Epithelial cell of proximal tubule (primary cell): ENCODE measurements at regions not wholly inside any gene's neighbourhood (a gene's known extent, or its start where the extent isn't known, plus 50 kb on each side); places are given as distances from the start of the nearest gene placed in this dataset.

Experiments
- DNase-seq: peaks from one replicate; pipeline ENCODE4 v3.0.0-alpha.2; 2011; ENCODE audit warnings: low read depth
- H3K4me3 ChIP-seq: 2 replicates; pipeline ENCODE4 v1.5.1; 2011; ENCODE audit warnings: low read depth, mild to moderate bottlenecking, low read length
- TF ChIP-seq, protein P1 (sequence below): conservative IDR thresholded peaks from 2 replicates; pipeline ENCODE4 v1.5.1; 2012; ENCODE audit warnings: low read depth, mild to moderate bottlenecking, low read length

- no peak overlapping the region for H3K4me3 ChIP-seq
- DNase-seq: no peak
- TF ChIP-seq, protein P1, sequence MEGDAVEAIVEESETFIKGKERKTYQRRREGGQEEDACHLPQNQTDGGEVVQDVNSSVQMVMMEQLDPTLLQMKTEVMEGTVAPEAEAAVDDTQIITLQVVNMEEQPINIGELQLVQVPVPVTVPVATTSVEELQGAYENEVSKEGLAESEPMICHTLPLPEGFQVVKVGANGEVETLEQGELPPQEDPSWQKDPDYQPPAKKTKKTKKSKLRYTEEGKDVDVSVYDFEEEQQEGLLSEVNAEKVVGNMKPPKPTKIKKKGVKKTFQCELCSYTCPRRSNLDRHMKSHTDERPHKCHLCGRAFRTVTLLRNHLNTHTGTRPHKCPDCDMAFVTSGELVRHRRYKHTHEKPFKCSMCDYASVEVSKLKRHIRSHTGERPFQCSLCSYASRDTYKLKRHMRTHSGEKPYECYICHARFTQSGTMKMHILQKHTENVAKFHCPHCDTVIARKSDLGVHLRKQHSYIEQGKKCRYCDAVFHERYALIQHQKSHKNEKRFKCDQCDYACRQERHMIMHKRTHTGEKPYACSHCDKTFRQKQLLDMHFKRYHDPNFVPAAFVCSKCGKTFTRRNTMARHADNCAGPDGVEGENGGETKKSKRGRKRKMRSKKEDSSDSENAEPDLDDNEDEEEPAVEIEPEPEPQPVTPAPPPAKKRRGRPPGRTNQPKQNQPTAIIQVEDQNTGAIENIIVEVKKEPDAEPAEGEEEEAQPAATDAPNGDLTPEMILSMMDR: no peak
These were observed 645.2 kb upstream of the EPHA6 start for GRCh38 chr3:96169111-96169766.

- no peak for DNase-seq
- no peak overlapping the region for H3K4me3 ChIP-seq
- TF ChIP-seq, protein P1: no peak
These were observed 641.5 kb upstream of the EPHA6 start for GRCh38 chr3:96172917-96173316.

DNA sequence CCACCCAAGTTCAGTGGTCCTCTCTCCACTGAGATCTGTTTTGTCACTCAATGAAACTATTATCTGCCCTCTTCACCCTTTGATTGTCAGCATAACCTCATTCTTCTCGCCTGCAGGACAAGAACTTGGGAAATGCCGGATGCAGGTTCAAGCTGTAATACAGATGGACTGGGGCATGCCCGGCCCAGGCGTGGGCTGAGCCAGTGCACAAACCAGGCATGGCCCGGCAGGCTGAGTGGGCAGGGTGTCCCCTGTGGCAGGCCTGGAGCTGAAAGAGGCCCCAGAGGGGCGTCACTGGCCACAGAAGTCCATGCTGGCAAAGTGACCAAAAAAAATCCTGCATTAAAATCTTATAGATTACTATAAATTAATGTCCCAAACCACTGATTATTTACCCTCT is 638.9 kb upstream of the EPHA6 start:
- DNase-seq: no peak
- no peak overlapping the region for H3K4me3 ChIP-seq
- TF ChIP-seq, protein P1: no peak

DNA sequence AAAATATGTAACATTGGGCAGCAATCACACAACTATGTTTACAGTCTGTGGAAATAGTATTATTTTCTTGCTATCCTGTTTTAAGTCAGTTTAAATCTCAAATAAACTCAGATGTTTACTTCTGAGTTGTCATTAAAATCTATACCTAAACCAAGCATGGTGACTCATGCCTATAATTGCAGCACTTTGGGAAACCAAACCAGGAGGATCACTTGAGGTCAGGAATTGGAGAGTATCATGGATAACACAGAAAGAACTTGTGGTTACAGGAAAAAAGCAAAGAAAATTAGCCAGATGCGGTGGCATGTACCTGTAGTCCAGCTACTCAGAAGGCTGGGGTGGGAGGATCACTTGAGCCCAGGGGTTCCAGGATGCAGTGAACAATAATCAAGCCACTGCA is 631.6 kb upstream of the EPHA6 start:
- TF ChIP-seq, protein P1: no peak
- no peak for DNase-seq
- H3K4me3 ChIP-seq: no peak overlapping the region

DNA sequence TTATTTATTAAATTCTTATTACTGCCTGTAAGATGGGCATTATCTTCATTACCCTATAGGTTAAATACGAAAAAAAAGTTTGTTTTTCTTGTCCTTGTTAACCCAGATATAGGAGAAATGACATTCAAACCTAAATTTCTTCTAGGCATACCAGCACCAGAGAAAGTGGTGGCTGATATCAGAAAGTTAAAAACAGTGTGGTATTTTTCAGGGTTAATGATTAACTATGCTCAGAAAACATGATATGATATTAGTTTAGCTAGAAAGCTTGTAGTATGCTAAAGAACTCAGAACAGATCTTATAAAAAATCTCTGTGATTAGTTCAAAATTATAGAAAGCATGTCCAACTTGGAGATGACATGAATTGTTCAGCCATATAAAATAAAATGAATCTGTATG is 630.5 kb upstream of the EPHA6 start:
- DNase-seq: no peak
- TF ChIP-seq, protein P1: no peak
- H3K4me3 ChIP-seq: no peak overlapping the region

GRCh38 chr3:96190024-96190616 is 624.3 kb upstream of the EPHA6 start:
- TF ChIP-seq, protein P1: no peak
- DNase-seq: no peak
- H3K4me3 ChIP-seq: no peak overlapping the region
